Activated CD8-positive, alpha-beta T cell treated with anti-CD3 and anti-CD28 coated beads for 36 hours (primary cell): ENCODE measurements at regions not wholly inside any gene's neighbourhood (a gene's known extent, or its start where the extent isn't known, plus 50 kb on each side); places are given as distances from the start of the nearest gene placed in this dataset.

Experiments
- ATAC-seq: fragments of 200-7000 bp; cut with Tn5 transposase; one replicate; pipeline ENCODE4 v1.10.0; 2021; ENCODE audit warnings: mild to moderate bottlenecking, moderate library complexity
- CTCF ChIA-PET: fragments of 350-600 bp; sonication (Branson Sonifier 250); formaldehyde crosslinking; loops from one replicate; lab custom pipeline; 2021; ENCODE audit warnings: antibody characterized with exemption; lab: Charles Lee
- POLR2A ChIA-PET: fragments of 350-600 bp; sonication (Branson Sonifier 250); formaldehyde crosslinking; loops from one replicate; lab custom pipeline; 2021; ENCODE audit warnings: antibody characterized with exemption; lab: Charles Lee
- DNase-seq: peaks from one replicate; pipeline ENCODE4 v3.0.0-alpha.2; 2020
- H3K27ac Mint-ChIP-seq: one replicate; pipeline ENCODE4 v1.8.0; 2021; ENCODE audit warnings: mild to moderate bottlenecking, mixed read lengths
- H3K27me3 Mint-ChIP-seq: one replicate; pipeline ENCODE4 v1.8.0; 2021; ENCODE audit warnings: mixed read lengths
- H3K36me3 Mint-ChIP-seq: one replicate; pipeline ENCODE4 v1.8.0; 2021; ENCODE audit warnings: low read depth, mixed read lengths
- H3K4me1 Mint-ChIP-seq: one replicate; pipeline ENCODE4 v1.8.0; 2021; ENCODE audit warnings: low read depth, mixed read lengths
- H3K4me3 Mint-ChIP-seq: one replicate; pipeline ENCODE4 v1.8.0; 2021; ENCODE audit warnings: mild to moderate bottlenecking, moderate library complexity, mixed read lengths
- H3K9me3 Mint-ChIP-seq: one replicate; pipeline ENCODE4 v1.8.0; 2021; ENCODE audit warnings: mixed read lengths
- intact Hi-C: fragments of 100-400 bp; cut with micrococcal nuclease; formaldehyde crosslinking; loops from one replicate; pipeline ENCODE4 v1.10.0; 2022
- TF ChIP-seq, protein P1 (sequence below): fragments of 200-600 bp; IDR thresholded peaks from one replicate; pipeline ENCODE4 v1.8.0; 2022; ENCODE audit warnings: antibody characterized with exemption, mild to moderate bottlenecking

DNA sequence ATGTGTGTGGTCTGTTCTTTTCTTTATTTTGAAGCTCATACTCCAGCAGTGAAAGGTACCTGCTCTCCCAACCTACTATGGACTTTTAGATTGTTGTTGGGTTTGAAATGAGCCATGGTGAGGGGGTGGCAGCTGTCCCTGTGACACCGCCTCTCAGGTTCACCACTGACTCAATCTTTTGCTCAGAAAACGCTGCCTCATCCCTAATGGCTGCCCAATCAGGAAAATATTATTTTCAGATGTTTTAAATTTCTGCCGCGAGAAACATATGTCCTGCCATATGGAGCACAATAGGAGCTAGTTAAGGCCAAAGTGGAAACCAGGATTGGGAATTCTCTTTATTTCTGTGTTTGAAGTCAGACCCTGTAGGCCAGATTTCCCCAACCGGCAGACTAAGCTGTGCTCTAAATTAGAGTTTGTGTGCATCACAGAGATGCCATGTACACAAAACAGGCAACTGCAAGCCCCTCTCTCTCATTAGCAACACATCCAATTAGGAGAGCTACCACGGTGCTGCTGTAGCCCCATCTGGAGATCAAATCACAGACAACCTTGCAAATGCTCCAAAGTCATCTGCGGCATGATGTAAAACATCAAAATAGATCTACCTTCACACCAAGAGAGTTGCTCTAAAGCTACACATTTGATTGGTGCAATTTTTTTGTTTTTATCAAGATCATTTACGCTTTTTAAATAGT lies 144.1 kb upstream of the BACH2 start:
- no peaks in the 10 kb centered on the region for H3K27me3 Mint-ChIP-seq
- no peak overlapping the region for H3K4me3 Mint-ChIP-seq
- TF ChIP-seq, protein P1, sequence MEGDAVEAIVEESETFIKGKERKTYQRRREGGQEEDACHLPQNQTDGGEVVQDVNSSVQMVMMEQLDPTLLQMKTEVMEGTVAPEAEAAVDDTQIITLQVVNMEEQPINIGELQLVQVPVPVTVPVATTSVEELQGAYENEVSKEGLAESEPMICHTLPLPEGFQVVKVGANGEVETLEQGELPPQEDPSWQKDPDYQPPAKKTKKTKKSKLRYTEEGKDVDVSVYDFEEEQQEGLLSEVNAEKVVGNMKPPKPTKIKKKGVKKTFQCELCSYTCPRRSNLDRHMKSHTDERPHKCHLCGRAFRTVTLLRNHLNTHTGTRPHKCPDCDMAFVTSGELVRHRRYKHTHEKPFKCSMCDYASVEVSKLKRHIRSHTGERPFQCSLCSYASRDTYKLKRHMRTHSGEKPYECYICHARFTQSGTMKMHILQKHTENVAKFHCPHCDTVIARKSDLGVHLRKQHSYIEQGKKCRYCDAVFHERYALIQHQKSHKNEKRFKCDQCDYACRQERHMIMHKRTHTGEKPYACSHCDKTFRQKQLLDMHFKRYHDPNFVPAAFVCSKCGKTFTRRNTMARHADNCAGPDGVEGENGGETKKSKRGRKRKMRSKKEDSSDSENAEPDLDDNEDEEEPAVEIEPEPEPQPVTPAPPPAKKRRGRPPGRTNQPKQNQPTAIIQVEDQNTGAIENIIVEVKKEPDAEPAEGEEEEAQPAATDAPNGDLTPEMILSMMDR = no peak
- DNase-seq (no peak), ATAC-seq (no peak)
- H3K36me3 Mint-ChIP-seq = no peaks in the 10 kb centered on the region
- POLR2A ChIA-PET = interaction anchor here (0.8 to 1.3 kb wide), 4 partner anchors 17 to 154 kb away, joined by 3 read pairs; no protein-coding TSS in a partner anchor
- peaks cover 28% of the 10 kb centered on the region for H3K4me1 Mint-ChIP-seq
- H3K9me3 Mint-ChIP-seq = peaks cover under 1% of the 10 kb centered on the region
- H3K27ac Mint-ChIP-seq = no peak overlapping the region
- CTCF ChIA-PET = interaction anchor here (0.8 to 1.5 kb wide), 3 partner anchors 12 to 47 kb away, joined by 3 to 6 read pairs (median 4); no protein-coding TSS in a partner anchor
- intact Hi-C loops = no loop called here

DNA sequence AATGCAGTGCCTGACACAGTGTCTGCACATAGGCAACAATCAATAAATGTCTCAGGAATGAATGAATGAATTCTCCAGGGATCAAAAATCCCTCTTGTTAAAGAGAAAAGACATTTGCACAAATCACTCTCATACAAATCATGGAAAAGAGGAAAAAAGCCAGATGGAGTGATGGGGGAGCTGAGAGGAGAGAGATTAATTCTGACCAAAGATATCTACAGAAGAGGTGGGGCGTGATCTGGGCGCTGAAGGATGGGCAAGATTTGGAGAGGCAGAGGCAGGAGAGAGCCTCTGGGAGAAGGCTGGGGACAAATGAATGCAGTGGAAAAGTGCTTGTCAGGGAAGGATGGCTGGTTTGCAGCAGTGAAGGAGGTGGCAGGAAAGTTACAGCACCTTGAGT lies 142.9 kb upstream of the BACH2 start:
- Mint-ChIP-seq H3K27ac (no peak overlapping the region), H3K9me3 (peaks cover 1% of the 10 kb centered on the region), H3K27me3 (no peaks in the 10 kb centered on the region), H3K36me3 (no peaks in the 10 kb centered on the region), H3K4me1 (peaks cover 23% of the 10 kb centered on the region), H3K4me3 (no peak overlapping the region)
- TF ChIP-seq, protein P1 = no peak
- ChIA-PET CTCF (no interaction called here), POLR2A (interaction anchor here (1.3 kb wide), 1 partner anchor 16 kb away, joined by 3 read pairs; no protein-coding TSS in a partner anchor)
- intact Hi-C loops = no loop called here
- ATAC-seq (no peak), DNase-seq (no peak)

DNA sequence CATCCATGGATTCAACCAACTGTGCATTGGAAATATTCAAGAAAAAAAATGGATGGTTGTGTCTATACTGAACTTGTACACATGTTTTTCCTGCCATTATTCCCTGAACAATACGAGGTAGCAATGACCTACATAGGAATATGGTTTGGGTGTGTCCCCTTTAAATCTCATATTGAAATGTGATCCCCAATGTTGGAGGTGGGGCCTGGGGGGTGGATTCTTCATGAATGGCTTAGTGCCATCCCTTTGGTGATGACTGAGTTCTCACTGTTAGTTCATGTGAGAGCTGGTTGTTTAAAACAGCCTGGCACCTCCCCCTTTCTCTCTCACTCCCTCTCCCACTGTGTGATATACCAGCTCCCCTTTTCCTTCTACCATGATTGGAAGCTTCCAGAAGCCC lies 139.8 kb upstream of the BACH2 start:
- Mint-ChIP-seq H3K27me3 (no peaks in the 10 kb centered on the region), H3K27ac (no peak overlapping the region), H3K9me3 (peaks cover 15% of the 10 kb centered on the region), H3K4me1 (peaks cover 18% of the 10 kb centered on the region), H3K4me3 (no peak overlapping the region), H3K36me3 (no peaks in the 10 kb centered on the region)
- intact Hi-C loops = no loop called here
- ChIA-PET CTCF (interaction anchor here (1.5 to 1.6 kb wide), 2 partner anchors 43 to 149 kb away, joined by 3 to 5 read pairs; no protein-coding TSS in a partner anchor), POLR2A (interaction anchor here (0.8 to 1.7 kb wide), 3 partner anchors 10 to 38 kb away, joined by 3 to 4 read pairs (median 4); no protein-coding TSS in a partner anchor)
- ATAC-seq (no peak), DNase-seq (no peak)
- TF ChIP-seq, protein P1 = no peak

DNA sequence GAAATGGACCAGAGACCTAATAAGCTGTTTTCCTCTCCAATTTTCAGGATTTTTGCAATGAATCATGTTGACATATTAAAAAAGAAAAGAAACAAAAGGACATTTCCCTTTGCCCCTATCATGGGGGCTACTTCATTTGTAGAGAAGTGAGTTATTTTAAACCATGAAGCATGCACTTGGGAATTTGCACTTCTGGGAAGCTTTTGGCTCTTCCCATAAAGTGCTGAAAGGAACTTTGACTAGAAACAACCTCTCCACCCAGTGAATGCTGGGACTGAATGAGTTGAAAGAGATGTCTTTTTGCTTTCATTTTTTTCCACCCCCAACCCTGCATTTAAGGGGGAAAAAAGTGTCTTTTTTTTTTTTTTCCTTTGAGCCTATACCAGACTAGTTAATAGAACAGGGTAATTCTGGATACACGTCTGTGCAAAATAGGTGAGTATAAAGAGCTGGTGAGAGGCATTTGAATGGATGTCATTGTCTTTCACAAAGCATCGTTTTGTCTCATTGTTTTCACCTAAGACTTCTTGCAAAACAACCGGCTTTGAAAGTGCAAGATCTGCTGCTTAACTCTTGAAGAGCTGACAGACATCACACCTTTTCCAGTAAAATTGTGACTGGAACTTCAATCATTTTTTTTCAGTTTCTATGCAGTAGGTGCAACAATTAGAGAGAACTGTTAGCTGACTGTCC lies 138.7 kb upstream of the BACH2 start:
- no peaks in the 10 kb centered on the region for H3K27me3 Mint-ChIP-seq
- H3K9me3 Mint-ChIP-seq = peaks cover 20% of the 10 kb centered on the region
- POLR2A ChIA-PET = interaction anchor here (0.6 to 0.8 kb wide), 2 partner anchors 11 to 22 kb away, joined by 3 read pairs; no protein-coding TSS in a partner anchor
- peaks cover 14% of the 10 kb centered on the region for H3K4me1 Mint-ChIP-seq
- TF ChIP-seq, protein P1 = no peak
- DNase-seq (no peak), ATAC-seq (no peak)
- H3K27ac Mint-ChIP-seq = no peak overlapping the region
- H3K4me3 Mint-ChIP-seq = no peak overlapping the region
- intact Hi-C loops = no loop called here
- peaks cover 4% of the 10 kb centered on the region for H3K36me3 Mint-ChIP-seq
- CTCF ChIA-PET = interaction anchor here (1.0 to 1.6 kb wide), 4 partner anchors 42 to 163 kb away, joined by 3 to 5 read pairs (median 3); no protein-coding TSS in a partner anchor
